WTC11 (cell line): ENCODE measurements at regions not wholly inside any gene's neighbourhood (a gene's known extent, or its start where the extent isn't known, plus 50 kb on each side); places are given as distances from the start of the nearest gene placed in this dataset.

Experiments
- ZNF121 ChIP-seq: sonication (generic); formaldehyde crosslinking; IDR thresholded peaks from 2 replicates; pipeline ENCODE4 v1.8.0; 2023; ENCODE audit warnings: missing genetic modification reagents
- TF ChIP-seq, protein P1 (sequence below): fragments of 200-600 bp; IDR thresholded peaks from 2 replicates; pipeline ENCODE4 v1.8.0; 2022; ENCODE audit warnings: antibody characterized with exemption
- TF ChIP-seq, protein P2 (sequence below): sonication (generic); formaldehyde crosslinking; conservative IDR thresholded peaks from 2 replicates; pipeline ENCODE4 v1.8.1; 2022; ENCODE audit warnings: mild to moderate bottlenecking, missing genetic modification reagents
- TF ChIP-seq, protein P3 (sequence below): sonication (generic); formaldehyde crosslinking; IDR thresholded peaks from 2 replicates; pipeline ENCODE4 v1.8.1; 2022; ENCODE audit warnings: low read depth, missing genetic modification reagents, borderline replicate concordance
- TF ChIP-seq, protein P4 (sequence below): sonication (generic); formaldehyde crosslinking; IDR thresholded peaks from 2 replicates; pipeline ENCODE4 v1.8.1; 2022; ENCODE audit warnings: mild to moderate bottlenecking, missing genetic modification reagents, moderate library complexity, borderline replicate concordance
- TF ChIP-seq, protein P5 (sequence below): sonication (generic); formaldehyde crosslinking; IDR thresholded peaks from 2 replicates; pipeline ENCODE4 v1.8.1; 2023; ENCODE audit warnings: mild to moderate bottlenecking, missing genetic modification reagents, moderate library complexity

DNA sequence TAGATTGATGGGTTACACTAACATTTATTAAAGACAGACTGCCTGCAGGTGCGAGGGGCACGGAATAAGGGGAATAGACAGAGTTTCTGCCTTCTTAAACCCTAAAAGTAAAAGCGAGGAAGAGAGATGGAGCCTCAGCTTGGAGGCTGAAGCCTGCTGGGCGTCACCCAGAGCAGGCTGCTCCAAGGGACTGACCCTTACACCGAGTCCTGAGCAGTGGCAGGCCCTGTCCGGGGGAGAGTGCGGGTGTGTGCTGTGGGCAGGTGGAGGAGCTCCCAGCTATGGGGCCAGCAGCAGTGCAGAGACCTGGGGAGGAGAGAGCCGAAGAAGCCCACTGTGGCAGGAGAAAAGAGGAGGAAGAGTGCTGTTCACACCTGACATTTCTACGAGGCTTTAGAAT is 86.4 kb downstream of the SOX1 start:
- TF ChIP-seq, protein P1, sequence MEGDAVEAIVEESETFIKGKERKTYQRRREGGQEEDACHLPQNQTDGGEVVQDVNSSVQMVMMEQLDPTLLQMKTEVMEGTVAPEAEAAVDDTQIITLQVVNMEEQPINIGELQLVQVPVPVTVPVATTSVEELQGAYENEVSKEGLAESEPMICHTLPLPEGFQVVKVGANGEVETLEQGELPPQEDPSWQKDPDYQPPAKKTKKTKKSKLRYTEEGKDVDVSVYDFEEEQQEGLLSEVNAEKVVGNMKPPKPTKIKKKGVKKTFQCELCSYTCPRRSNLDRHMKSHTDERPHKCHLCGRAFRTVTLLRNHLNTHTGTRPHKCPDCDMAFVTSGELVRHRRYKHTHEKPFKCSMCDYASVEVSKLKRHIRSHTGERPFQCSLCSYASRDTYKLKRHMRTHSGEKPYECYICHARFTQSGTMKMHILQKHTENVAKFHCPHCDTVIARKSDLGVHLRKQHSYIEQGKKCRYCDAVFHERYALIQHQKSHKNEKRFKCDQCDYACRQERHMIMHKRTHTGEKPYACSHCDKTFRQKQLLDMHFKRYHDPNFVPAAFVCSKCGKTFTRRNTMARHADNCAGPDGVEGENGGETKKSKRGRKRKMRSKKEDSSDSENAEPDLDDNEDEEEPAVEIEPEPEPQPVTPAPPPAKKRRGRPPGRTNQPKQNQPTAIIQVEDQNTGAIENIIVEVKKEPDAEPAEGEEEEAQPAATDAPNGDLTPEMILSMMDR, result no peak
- TF ChIP-seq, protein P2, sequence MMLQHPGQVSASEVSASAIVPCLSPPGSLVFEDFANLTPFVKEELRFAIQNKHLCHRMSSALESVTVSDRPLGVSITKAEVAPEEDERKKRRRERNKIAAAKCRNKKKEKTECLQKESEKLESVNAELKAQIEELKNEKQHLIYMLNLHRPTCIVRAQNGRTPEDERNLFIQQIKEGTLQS, result no peak
- TF ChIP-seq, protein P3, sequence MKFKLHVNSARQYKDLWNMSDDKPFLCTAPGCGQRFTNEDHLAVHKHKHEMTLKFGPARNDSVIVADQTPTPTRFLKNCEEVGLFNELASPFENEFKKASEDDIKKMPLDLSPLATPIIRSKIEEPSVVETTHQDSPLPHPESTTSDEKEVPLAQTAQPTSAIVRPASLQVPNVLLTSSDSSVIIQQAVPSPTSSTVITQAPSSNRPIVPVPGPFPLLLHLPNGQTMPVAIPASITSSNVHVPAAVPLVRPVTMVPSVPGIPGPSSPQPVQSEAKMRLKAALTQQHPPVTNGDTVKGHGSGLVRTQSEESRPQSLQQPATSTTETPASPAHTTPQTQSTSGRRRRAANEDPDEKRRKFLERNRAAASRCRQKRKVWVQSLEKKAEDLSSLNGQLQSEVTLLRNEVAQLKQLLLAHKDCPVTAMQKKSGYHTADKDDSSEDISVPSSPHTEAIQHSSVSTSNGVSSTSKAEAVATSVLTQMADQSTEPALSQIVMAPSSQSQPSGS (CRISPR knock-in tag), result no peak
- TF ChIP-seq ZNF121, result no peak
- TF ChIP-seq, protein P4, sequence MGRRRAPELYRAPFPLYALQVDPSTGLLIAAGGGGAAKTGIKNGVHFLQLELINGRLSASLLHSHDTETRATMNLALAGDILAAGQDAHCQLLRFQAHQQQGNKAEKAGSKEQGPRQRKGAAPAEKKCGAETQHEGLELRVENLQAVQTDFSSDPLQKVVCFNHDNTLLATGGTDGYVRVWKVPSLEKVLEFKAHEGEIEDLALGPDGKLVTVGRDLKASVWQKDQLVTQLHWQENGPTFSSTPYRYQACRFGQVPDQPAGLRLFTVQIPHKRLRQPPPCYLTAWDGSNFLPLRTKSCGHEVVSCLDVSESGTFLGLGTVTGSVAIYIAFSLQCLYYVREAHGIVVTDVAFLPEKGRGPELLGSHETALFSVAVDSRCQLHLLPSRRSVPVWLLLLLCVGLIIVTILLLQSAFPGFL (CRISPR knock-in tag), result no peak
- TF ChIP-seq, protein P5, sequence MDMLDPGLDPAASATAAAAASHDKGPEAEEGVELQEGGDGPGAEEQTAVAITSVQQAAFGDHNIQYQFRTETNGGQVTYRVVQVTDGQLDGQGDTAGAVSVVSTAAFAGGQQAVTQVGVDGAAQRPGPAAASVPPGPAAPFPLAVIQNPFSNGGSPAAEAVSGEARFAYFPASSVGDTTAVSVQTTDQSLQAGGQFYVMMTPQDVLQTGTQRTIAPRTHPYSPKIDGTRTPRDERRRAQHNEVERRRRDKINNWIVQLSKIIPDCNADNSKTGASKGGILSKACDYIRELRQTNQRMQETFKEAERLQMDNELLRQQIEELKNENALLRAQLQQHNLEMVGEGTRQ (CRISPR knock-in tag), result no peak
